ENCODE measurements at regions not wholly inside any gene's neighbourhood (a gene's known extent, or its start where the extent isn't known, plus 50 kb on each side); places are given as distances from the start of the nearest gene placed in this dataset.

DNA sequence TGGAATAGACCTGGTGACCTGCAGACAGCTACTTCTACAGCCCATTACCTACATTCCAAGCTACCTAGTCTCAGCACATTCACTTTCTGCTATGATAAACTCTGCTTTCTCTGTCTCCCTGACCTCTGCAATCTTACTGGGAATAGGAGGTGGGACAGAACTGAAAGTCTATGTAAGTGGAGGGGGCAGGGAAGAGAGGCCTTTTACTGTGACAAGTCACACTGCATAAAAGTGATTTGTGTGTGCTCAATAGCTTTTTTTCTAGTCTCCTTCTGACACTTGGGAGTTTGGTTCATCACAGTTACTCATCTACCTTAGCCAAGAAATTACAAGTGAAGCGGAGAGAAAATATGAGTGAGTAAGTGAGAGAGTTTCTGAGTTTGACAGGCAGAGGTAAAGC lies 322.4 kb downstream of the OLFM4 start:
- Histone ChIP-seq H3K4me1 (no peaks in the 10 kb centered on the region), H3K27ac (replicated peaks) (no peak overlapping the region), H3K36me3 (no peaks in the 10 kb centered on the region), H3K27me3 (ENCODE audit: low read depth) (no peaks in the 10 kb centered on the region), H3K4me3 (no peak overlapping the region), H3K9me3 (replicated peaks) (no peaks in the 10 kb centered on the region)
- intact Hi-C loops (cut with micrococcal nuclease), result no loop called here
- no peak for DNase-seq
- TF ChIP-seq, protein P1, sequence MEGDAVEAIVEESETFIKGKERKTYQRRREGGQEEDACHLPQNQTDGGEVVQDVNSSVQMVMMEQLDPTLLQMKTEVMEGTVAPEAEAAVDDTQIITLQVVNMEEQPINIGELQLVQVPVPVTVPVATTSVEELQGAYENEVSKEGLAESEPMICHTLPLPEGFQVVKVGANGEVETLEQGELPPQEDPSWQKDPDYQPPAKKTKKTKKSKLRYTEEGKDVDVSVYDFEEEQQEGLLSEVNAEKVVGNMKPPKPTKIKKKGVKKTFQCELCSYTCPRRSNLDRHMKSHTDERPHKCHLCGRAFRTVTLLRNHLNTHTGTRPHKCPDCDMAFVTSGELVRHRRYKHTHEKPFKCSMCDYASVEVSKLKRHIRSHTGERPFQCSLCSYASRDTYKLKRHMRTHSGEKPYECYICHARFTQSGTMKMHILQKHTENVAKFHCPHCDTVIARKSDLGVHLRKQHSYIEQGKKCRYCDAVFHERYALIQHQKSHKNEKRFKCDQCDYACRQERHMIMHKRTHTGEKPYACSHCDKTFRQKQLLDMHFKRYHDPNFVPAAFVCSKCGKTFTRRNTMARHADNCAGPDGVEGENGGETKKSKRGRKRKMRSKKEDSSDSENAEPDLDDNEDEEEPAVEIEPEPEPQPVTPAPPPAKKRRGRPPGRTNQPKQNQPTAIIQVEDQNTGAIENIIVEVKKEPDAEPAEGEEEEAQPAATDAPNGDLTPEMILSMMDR (IDR thresholded peaks at IDR 0.05; ENCODE audit: borderline replicate concordance), result no peak

DNA sequence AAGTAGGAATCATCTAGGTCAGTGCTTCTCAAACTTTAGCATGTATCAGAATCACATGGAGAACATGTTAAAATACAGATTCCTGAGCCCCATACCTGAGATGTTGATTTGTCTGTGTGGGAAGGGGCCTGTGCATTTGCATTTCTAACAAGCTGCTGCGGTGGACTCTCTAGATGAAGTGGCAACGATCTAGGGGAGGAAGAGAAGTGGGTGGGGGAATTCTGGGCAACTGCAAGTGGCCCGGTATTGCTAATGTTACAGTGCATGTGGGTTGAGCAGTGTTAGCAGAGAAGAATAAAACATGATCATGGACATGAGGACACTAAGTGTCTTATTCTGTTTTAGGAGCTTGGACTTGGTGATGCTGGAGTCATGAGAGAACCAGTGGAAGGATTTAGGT lies 329.0 kb downstream of the OLFM4 start:
- no peaks in the 10 kb centered on the region for H3K36me3 ChIP-seq
- DNase-seq, result no peak
- H3K27me3 ChIP-seq (ENCODE audit: low read depth), result no peaks in the 10 kb centered on the region
- H3K4me1 ChIP-seq, result no peaks in the 10 kb centered on the region
- intact Hi-C loops (cut with micrococcal nuclease), result no loop called here
- H3K4me3 ChIP-seq, result no peak overlapping the region
- TF ChIP-seq, protein P1 (IDR thresholded peaks at IDR 0.05; ENCODE audit: borderline replicate concordance), result no peak
- H3K27ac ChIP-seq (replicated peaks), result no peak overlapping the region
- H3K9me3 ChIP-seq (replicated peaks), result no peaks in the 10 kb centered on the region

DNA sequence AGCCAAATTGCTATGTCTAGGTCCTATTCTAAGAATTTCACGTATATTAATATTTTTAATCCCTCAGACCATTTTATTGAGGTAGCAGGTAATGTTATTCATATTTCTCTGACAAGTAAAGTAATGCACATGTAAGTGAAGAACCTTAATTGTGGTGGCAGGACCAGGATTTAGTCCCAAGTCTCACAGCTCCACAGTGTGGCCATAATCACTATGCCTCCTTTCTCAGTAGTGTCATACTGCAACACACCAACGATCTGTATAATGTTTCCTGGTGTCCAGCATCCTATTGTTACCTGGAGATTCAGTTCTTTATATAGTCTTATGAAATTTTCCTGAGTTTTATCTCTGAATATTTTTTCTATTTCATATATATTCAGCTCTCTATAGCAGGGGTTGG lies 340.3 kb downstream of the OLFM4 start:
- intact Hi-C loops (cut with micrococcal nuclease), result no loop called here
- TF ChIP-seq, protein P1 (IDR thresholded peaks at IDR 0.05; ENCODE audit: borderline replicate concordance), result no peak
- Histone ChIP-seq H3K4me1 (no peaks in the 10 kb centered on the region), H3K27ac (replicated peaks) (no peak overlapping the region), H3K36me3 (no peaks in the 10 kb centered on the region), H3K4me3 (no peak overlapping the region), H3K27me3 (ENCODE audit: low read depth) (no peaks in the 10 kb centered on the region), H3K9me3 (replicated peaks) (no peaks in the 10 kb centered on the region)
- no peak for DNase-seq

DNA sequence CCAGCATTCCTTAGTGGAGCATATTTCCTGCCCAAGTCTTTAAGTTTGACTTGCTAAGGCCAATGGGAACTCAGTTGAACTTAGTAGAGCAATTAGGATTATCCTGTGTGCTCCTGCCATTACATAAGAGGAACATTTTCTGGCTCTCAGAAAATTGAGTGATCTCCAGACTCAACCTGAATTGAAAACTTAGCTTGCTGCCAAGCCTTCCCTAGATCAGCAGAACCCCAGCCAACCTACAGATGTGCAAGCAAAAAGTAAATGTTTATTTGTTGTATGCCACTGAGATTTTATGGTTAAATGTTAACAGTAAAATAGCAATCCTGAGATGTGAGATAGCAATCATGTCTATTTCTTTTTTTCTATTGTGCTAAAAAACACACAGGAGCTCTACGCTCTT lies 350.9 kb downstream of the OLFM4 start:
- no peak overlapping the region for H3K27ac ChIP-seq (replicated peaks)
- no peaks in the 10 kb centered on the region for H3K27me3 ChIP-seq (ENCODE audit: low read depth)
- peaks cover 6% of the 10 kb centered on the region for H3K9me3 ChIP-seq (replicated peaks)
- no peak for DNase-seq
- no peak overlapping the region for H3K4me3 ChIP-seq
- intact Hi-C loops (cut with micrococcal nuclease), result no loop called here
- H3K4me1 ChIP-seq, result no peaks in the 10 kb centered on the region
- TF ChIP-seq, protein P1 (IDR thresholded peaks at IDR 0.05; ENCODE audit: borderline replicate concordance), result no peak
- H3K36me3 ChIP-seq, result no peaks in the 10 kb centered on the region

DNA sequence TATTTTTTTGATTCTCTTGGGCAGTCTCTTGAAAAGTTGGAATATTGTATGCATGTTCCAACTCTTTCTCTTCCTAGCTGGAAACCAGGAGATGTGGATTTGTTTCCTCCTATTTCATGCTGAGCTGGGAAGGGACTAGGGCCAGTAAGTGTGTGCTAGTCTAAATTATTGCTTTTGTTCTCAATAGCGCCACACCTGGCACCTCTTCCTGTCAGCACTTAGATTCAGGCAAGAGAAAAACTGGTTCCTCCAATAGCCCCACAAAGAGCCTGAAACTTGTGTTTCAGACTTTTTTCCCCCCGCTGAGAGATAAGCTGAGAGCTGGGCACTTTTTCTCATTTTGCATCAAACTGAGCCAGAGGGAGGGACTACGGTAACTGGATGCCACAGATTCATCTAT lies 353.4 kb downstream of the OLFM4 start:
- Histone ChIP-seq H3K4me1 (no peaks in the 10 kb centered on the region), H3K27me3 (ENCODE audit: low read depth) (no peaks in the 10 kb centered on the region), H3K4me3 (no peak overlapping the region), H3K36me3 (no peaks in the 10 kb centered on the region), H3K9me3 (replicated peaks) (peaks cover 11% of the 10 kb centered on the region), H3K27ac (replicated peaks) (no peak overlapping the region)
- no peak for DNase-seq
- TF ChIP-seq, protein P1 (IDR thresholded peaks at IDR 0.05; ENCODE audit: borderline replicate concordance), result no peak
- intact Hi-C loops (cut with micrococcal nuclease), result no loop called here

DNA sequence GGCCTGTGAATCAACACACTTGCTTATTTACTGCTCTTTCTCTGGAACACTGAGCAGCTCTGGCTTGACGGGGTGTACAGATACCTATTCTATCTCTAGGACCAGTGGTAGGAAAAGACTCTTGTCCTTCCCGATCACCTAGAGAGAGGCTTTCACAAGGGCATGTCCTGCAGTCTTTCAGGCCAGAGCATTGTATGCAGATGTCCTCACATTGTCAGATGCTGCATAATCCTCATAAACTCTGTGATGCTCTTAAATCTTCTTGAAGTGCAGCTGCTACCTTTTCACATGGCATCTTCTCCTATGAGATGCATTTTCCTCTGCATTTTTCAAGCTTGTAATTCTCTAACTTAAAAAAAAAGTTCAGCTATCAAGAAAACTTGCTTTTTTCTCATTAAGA lies 369.4 kb downstream of the OLFM4 start:
- TF ChIP-seq, protein P1 (IDR thresholded peaks at IDR 0.05; ENCODE audit: borderline replicate concordance), result no peak
- intact Hi-C loops (cut with micrococcal nuclease), result no loop called here
- H3K4me1 ChIP-seq, result no peaks in the 10 kb centered on the region

More for the DNA sequence above, 369.4 kb downstream of the OLFM4 start:
- Histone ChIP-seq H3K27ac (replicated peaks) (no peak overlapping the region), H3K36me3 (no peaks in the 10 kb centered on the region), H3K4me3 (no peak overlapping the region), H3K9me3 (replicated peaks) (no peaks in the 10 kb centered on the region), H3K27me3 (ENCODE audit: low read depth) (no peaks in the 10 kb centered on the region)
- DNase-seq, result no peak
